ENCODE measurements at regions not wholly inside any gene's neighbourhood (a gene's known extent, or its start where the extent isn't known, plus 50 kb on each side); places are given as distances from the start of the nearest gene placed in this dataset.

DNA sequence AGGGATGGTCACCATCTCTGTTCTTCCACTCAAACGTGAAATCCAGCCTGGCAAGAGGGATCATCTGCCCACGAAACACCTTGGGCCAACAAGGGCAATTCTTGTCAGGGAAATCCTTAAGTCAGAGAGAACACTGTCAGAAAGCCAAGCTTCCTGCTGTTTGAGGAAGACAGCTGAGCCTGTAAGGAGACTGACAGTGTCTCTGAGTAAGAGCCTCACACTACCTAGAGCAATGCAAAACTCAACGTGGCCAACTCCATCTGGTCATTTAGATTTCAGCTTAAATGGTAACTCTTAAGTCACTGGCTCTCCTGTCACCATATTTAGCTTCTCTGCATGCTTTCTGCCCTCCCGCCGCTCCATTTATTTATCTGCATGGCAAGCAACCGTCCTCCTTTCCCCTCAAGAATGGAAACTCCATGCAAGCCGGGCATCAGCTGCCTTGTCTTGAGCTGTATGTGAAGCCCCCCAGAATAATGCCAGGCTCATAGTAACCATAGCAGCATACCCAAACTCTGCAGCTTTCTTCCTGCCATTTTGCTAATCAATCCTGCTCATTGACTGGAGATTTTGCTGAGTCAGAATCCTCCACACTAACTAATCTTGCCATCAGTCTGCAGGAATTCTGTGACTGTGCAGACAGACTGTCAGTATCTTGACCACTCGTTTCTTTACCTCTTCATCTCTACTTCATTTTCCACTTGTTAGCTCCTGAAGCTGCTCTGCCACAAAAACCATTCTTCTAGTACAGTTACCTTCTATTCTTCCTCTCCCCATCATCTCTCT is 159.8 kb downstream of the IRS2 start:
- no peak for TF ChIP-seq POLR2AphosphoS5 (IDR thresholded peaks at IDR 0.05; ENCODE audit: insufficient read depth in 1 of 2, low read depth in 1 of 2)
- no peak for TF ChIP-seq POLR2A (IDR thresholded peaks at IDR 0.05)
- TF ChIP-seq, protein P1, sequence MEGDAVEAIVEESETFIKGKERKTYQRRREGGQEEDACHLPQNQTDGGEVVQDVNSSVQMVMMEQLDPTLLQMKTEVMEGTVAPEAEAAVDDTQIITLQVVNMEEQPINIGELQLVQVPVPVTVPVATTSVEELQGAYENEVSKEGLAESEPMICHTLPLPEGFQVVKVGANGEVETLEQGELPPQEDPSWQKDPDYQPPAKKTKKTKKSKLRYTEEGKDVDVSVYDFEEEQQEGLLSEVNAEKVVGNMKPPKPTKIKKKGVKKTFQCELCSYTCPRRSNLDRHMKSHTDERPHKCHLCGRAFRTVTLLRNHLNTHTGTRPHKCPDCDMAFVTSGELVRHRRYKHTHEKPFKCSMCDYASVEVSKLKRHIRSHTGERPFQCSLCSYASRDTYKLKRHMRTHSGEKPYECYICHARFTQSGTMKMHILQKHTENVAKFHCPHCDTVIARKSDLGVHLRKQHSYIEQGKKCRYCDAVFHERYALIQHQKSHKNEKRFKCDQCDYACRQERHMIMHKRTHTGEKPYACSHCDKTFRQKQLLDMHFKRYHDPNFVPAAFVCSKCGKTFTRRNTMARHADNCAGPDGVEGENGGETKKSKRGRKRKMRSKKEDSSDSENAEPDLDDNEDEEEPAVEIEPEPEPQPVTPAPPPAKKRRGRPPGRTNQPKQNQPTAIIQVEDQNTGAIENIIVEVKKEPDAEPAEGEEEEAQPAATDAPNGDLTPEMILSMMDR (IDR thresholded peaks at IDR 0.05) = no peak
- Histone ChIP-seq H3K27ac (no peak overlapping the region), H3K27me3 (no peaks in the 10 kb centered on the region), H3K9me3 (no peaks in the 10 kb centered on the region), H3K4me1 (peaks cover 6% of the 10 kb centered on the region), H3K4me3 (no peak overlapping the region), H3K36me3 (no peaks in the 10 kb centered on the region)
- no peak for DNase-seq (ENCODE audit: extremely low spot score in 2 of 2)
- intact Hi-C loops (cut with DNase I) = no loop called here

DNA sequence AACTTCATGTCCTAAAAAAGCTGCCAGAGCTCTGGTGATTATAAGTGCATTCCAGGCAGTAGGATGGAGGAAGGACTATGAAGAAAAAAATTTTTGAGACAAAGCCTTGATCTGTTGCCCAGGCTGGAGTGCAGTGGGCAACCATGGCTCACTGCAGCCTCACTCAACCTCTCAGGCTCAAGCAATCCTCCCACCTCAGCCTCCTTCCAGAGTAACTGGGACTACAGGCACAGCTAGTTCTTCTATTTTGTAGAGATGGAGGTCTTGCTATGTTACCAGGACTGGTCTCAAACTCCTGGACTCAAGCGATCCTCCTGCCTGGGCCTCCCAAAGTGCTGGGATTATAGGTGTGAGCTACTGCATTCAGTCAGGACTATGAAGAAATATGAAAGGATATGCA is 161.2 kb downstream of the IRS2 start:
- Histone ChIP-seq H3K9me3 (no peaks in the 10 kb centered on the region), H3K27ac (no peak overlapping the region), H3K27me3 (no peaks in the 10 kb centered on the region), H3K36me3 (no peaks in the 10 kb centered on the region), H3K4me1 (peaks cover 6% of the 10 kb centered on the region), H3K4me3 (no peak overlapping the region)
- intact Hi-C loops (cut with DNase I) = no loop called here
- no peak for TF ChIP-seq POLR2AphosphoS5 (IDR thresholded peaks at IDR 0.05; ENCODE audit: insufficient read depth in 1 of 2, low read depth in 1 of 2)
- TF ChIP-seq, protein P1 (IDR thresholded peaks at IDR 0.05) = no peak
- TF ChIP-seq POLR2A (IDR thresholded peaks at IDR 0.05) = no peak
- DNase-seq (ENCODE audit: extremely low spot score in 2 of 2) = no peak

DNA sequence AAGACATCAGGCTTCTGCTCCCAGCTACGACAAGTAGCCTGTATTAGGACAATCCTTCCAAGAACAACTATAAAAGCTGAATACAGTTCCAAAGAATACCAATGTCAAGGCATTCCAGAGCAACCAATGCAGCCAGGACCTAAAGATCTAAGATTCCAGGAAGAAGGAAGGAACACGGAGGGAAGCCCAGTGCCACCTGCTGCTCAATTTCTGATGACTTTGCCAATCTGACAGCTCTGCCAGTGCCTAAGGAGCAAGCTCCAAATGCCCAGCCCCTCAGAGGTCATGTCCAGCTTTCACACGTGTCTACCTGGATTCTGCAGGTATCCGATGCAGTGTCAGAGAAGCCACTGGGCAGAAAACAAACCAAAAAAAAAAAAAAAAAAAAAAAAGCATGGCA is 164.4 kb downstream of the IRS2 start:
- Histone ChIP-seq H3K4me3 (no peak overlapping the region), H3K27ac (no peak overlapping the region), H3K9me3 (no peaks in the 10 kb centered on the region), H3K36me3 (no peaks in the 10 kb centered on the region), H3K4me1 (no peaks in the 10 kb centered on the region), H3K27me3 (no peaks in the 10 kb centered on the region)
- intact Hi-C loops (cut with DNase I) = no loop called here
- TF ChIP-seq POLR2AphosphoS5 (IDR thresholded peaks at IDR 0.05; ENCODE audit: insufficient read depth in 1 of 2, low read depth in 1 of 2) (no peak), POLR2A (IDR thresholded peaks at IDR 0.05) (no peak)
- TF ChIP-seq, protein P1 (IDR thresholded peaks at IDR 0.05) = no peak
- DNase-seq (ENCODE audit: extremely low spot score in 2 of 2) = no peak

DNA sequence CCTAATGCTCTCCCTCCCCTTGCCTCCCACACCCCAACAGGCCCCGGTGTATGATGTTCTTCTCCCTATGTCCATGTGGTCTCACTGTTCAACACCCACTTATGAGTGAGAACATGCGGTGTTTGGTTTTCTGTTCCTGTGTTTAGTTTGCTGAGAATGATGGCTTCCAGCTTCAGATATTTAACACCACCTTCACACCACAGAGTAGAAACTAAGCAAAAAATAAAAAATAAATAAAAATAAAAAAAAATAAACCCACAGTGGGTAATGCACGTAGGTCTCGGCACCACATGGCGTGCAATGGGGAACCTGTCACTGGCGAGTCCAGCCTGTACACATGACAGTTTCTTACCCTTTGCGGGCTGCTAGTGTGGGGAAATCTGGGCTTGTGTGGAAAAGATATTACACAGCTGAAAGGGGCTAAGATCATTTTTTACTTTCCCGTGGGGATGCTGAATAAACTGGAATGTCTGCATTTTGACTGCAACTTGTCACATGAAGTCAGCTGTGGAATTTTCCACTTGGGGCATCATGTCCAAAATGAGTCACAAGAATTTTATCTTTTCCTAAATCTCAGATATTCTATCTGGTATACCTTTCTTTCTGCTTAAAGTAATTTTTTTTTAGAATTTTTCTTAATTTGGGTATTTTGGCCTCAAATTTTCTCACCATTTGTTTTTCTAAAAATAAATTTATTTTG is 170.5 kb downstream of the IRS2 start:
- Histone ChIP-seq H3K27ac (no peak overlapping the region), H3K36me3 (no peaks in the 10 kb centered on the region), H3K27me3 (no peaks in the 10 kb centered on the region), H3K9me3 (no peaks in the 10 kb centered on the region), H3K4me3 (no peak overlapping the region), H3K4me1 (no peaks in the 10 kb centered on the region)
- DNase-seq (ENCODE audit: extremely low spot score in 2 of 2) = no peak
- intact Hi-C loops (cut with DNase I) = no loop called here
- TF ChIP-seq POLR2A (IDR thresholded peaks at IDR 0.05) (no peak), POLR2AphosphoS5 (IDR thresholded peaks at IDR 0.05; ENCODE audit: insufficient read depth in 1 of 2, low read depth in 1 of 2) (no peak)
- TF ChIP-seq, protein P1 (IDR thresholded peaks at IDR 0.05) = no peak

Data from vagina (tissue), 2 donors.